K562 (cell line): ENCODE measurements at regions not wholly inside any gene's neighbourhood (a gene's known extent, or its start where the extent isn't known, plus 50 kb on each side); places are given as distances from the start of the nearest gene placed in this dataset.

Source experiments
- ASH1L ChIP-seq: fragments of 450-650 bp; IDR thresholded peaks from 2 replicates; pipeline ENCODE4 v1.6.1; 2018; ENCODE audit warnings: borderline replicate concordance, mild to moderate bottlenecking, low read depth; ENCODE audit not compliant: partially characterized antibody
- CTCF ChIP-seq, 3 experiments: IDR thresholded peaks in 2 of 3; conservative IDR thresholded peaks in 1 of 3; 2 replicates each; pipeline ENCODE4 v1.5.1; 2011 to 2012; ENCODE audit warnings: low read length in 3 of 3, mild to moderate bottlenecking in 3 of 3, control low read depth in 2 of 3, improper control_type of control experiment in 1 of 3, inconsistent platforms in 1 of 3, low read depth in 1 of 3, mixed read lengths in 1 of 3, moderate library complexity in 1 of 3; ENCODE audit not compliant: insufficient read depth in 2 of 3
- FOSL1 ChIP-seq: fragments of 200-800 bp; sonication (Bioruptor generic); conservative IDR thresholded peaks from 2 replicates; pipeline ENCODE4 v1.6.1; 2016; ENCODE audit warnings: missing genetic modification characterization, missing compliant biosample characterization
- HMG20B ChIP-seq: fragments of 250-450 bp; sonication (Bioruptor Pico); IDR thresholded peaks from 2 replicates; pipeline ENCODE4 v1.5.0; 2021; ENCODE audit warnings: mild to moderate bottlenecking
- MGA ChIP-seq: fragments of 450-650 bp; IDR thresholded peaks from 2 replicates; pipeline ENCODE4 v1.6.1; 2016; ENCODE audit warnings: mild to moderate bottlenecking, moderate library complexity
- SRSF3 ChIP-seq: fragments of 200-400 bp; formaldehyde crosslinking; IDR thresholded peaks from 2 replicates; pipeline ENCODE4 v1.6.1; 2016; ENCODE audit warnings: mild to moderate bottlenecking, low read length, moderate library complexity; ENCODE audit not compliant: insufficient read depth
- XRCC3 ChIP-seq: fragments of 450-650 bp; IDR thresholded peaks from 2 replicates; pipeline ENCODE4 v1.6.1; 2017; ENCODE audit warnings: mild to moderate bottlenecking, moderate library complexity
- ZSCAN29 ChIP-seq: fragments of 450-650 bp; IDR thresholded peaks from 2 replicates; pipeline ENCODE4 v1.6.1; 2017
- TF ChIP-seq, protein P1 (sequence below), 2 experiments: IDR thresholded peaks in 1 of 2; conservative IDR thresholded peaks in 1 of 2; 2 replicates each; pipeline ENCODE4 v1.6.1; 2016; ENCODE audit warnings: low read depth in 2 of 2, mild to moderate bottlenecking in 1 of 2, missing compliant biosample characterization in 1 of 2, missing genetic modification characterization in 1 of 2, moderate library complexity in 1 of 2

GRCh38 chr10:118918116-118918515 is 111.4 kb upstream of the NANOS1 start (continued):
- no peak for TF ChIP-seq MGA
- TF ChIP-seq, protein P1, sequence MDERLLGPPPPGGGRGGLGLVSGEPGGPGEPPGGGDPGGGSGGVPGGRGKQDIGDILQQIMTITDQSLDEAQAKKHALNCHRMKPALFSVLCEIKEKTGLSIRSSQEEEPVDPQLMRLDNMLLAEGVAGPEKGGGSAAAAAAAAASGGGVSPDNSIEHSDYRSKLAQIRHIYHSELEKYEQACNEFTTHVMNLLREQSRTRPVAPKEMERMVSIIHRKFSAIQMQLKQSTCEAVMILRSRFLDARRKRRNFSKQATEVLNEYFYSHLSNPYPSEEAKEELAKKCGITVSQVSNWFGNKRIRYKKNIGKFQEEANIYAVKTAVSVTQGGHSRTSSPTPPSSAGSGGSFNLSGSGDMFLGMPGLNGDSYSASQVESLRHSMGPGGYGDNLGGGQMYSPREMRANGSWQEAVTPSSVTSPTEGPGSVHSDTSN (CRISPR knock-in tag; IDR thresholded peaks at IDR 0.05; ENCODE audit: low read depth) = no peak
- TF ChIP-seq, protein P1 (tag; conservative IDR thresholded peaks at IDR 0.05; ENCODE audit: low read depth) = no peak
- no peak for TF ChIP-seq HMG20B
- no peak for TF ChIP-seq CTCF (IDR thresholded peaks at IDR 0.05 in 2 of 3, conservative IDR thresholded peaks at IDR 0.05 in 1 of 3; ENCODE audit: insufficient read depth in 2 of 3, low read depth in 1 of 3, low read length in 3 of 3)
- no peak for TF ChIP-seq ZSCAN29
- no peak for TF ChIP-seq XRCC3
- no peak for TF ChIP-seq SRSF3
- no peak for TF ChIP-seq ASH1L
- TF ChIP-seq FOSL1 (tag) = no peak
